NCI-H748 (cell line): ENCODE measurements at regions not wholly inside any gene's neighbourhood (a gene's known extent, or its start where the extent isn't known, plus 50 kb on each side); places are given as distances from the start of the nearest gene placed in this dataset.
"Not testable (repeated sequence)": the region's sequence is repeated elsewhere in the genome, so short reads cannot be mapped to it uniquely, and the experiment has no call there.

Source experiments
- DNase-seq: peaks from one replicate; lab custom pipeline; 2025; ENCODE audit not compliant: unreplicated experiment; lab: John Stamatoyannopoulos, UW

GRCh38 chr4:19650903-19651864 is 600.5 kb upstream of the SLIT2 start:
- no peak for DNase-seq

GRCh38 chr4:19645589-19645988 is 606.1 kb upstream of the SLIT2 start:
- DNase-seq, result no peak

DNA sequence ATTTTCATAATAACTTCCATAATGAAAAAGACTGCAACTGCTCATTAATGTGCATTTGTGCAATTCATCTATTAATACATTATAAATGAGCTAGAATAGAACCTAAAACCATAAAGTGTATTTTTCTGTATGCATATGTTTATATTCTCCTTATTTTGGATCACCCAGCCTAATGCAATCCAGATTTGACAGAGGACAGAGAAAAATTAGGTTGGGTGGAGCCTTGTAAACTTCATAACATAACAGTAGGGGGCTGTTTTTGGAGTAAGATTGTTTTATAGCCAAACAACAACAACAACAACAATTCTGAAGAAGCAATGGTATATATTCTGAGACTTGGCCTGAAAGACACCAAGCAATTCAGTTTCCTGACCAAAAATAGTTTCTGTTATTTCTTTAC is 615.3 kb upstream of the SLIT2 start:
- no peak for DNase-seq

DNA sequence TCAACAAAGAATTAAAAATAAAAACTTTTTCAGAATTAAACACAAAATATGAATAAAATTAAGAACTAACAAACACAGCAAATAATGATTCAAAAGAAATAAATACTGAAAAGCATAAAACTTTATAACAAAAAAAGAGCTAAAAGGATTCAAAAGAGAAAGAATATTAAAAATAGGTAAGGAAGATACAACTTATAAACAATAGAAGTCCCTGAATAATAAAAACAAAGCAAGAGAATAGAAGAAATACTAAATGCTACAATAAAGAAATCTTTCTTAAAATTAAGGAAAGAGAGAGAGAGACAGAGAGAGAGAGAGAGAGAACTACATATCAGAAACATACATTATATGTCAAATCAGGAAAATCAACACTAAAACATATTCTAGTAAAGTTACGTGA is 619.9 kb upstream of the SLIT2 start:
- no peak for DNase-seq

DNA sequence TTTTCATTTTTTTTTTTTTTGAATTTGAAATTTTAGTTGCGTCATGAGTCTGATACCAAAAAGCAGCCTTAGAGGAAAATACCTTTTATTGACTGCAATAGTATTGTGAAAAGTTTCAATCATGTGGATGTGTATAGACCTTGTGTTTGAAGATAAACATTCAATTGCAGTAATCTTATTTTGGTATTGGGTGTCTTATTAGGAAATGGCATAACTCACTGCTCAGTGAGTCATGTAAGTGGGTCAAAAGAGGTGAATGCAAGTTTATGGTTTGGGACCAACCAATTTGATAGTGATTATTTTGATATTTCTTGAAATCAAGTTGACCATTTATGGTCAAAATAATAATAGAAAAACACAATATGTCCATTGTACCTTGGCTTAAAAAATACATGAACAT is 627.8 kb upstream of the SLIT2 start:
- no peak for DNase-seq

DNA sequence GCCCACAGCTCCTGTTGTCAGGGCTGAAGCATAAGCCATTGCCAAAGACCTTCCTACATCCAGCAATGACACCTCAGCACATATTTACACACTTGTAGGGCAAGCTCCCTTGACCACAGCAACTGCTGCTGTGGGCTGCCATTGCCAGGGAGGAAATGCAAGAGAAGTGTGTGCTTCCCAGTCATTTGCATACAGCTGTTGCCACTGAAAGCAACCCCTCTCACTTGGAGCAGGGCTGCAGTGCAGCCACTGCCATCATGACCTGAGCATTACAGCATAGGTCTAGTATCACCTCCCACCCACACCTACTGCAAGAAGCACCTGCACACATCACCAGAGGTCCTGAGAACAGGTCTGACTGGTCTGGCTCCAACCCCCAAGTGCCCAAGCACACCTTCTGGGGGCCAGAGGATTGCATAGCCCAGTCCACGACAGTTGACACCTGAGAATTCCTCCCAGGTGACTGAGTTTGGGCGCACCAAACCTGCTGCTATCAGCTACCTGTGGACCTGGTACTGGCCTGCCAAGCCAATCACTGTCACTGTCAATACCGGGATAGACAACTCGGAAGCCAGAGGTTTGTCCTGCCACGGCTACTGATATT is 636.5 kb upstream of the SLIT2 start:
- peak; percentile 61 for DNase-seq

DNA sequence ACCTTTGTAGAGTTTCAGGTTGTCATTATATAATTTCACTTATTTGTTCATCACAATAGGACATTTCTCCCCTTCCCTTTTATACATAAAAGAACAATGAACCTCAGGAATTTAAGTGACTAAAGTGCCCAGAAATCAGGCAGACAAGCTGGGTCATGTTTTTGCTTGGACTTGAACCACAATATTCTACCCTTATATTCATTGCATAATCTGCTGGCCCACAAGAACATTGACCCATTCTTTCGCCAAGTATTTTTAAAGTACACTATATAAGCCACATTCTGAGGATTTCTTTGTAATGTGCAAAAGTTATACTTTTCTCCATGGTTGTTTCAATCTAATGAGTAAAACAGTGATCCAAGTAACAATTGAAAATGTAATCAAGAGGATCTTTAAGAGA is 637.5 kb upstream of the SLIT2 start:
- no peak for DNase-seq

DNA sequence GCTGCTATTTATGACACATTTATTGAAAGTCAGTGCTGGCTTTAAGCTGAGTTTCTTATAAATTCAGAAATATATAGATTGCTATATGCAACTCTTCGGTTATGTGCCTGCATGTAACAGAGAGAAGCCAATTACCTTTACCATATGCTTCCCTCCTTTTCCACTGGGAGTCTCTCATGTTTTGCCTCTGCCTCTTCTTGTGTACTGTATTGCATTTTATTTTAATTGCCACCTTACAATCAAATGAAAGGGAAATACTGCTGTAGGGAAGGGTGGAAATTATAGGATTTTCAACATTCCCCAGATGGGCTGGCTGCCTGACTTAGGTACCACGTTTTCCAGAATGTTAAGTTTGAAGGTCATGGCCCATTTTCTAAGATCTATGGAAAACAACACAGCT is 655.4 kb upstream of the SLIT2 start:
- DNase-seq, result no peak

- no peak for DNase-seq
Measured at GRCh38 chr4:19592391-19592790, 659.3 kb upstream of the SLIT2 start.

- no peak for DNase-seq
Measured at GRCh38 chr4:19583827-19584569, 667.7 kb upstream of the SLIT2 start.

- DNase-seq, result no peak
Measured at GRCh38 chr4:19580095-19580494, 671.6 kb upstream of the SLIT2 start.

- no peak for DNase-seq
Measured at GRCh38 chr4:19579608-19580007, 672.1 kb upstream of the SLIT2 start.

GRCh38 chr4:19577097-19577496 is 674.6 kb upstream of the SLIT2 start:
- DNase-seq, result no peak

DNA sequence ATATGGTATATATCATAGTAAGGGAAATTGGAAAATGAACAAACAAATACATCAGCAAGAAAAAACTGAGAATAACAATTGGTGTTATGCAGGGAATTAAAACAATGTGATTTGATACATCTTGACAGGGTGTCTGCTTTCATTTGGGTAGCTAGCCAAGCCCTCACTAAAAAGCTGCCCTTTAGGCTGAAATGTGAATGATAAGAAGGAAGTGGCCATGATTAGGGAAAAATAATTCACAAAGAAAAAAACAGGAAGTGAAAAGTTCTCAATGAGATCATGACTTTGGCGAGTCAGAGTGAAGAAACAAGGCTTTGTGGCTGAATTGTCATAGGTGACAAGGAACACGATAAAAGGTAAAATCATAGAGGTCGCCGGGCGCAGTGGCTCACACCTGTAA is 675.8 kb upstream of the SLIT2 start:
- DNase-seq, result no peak

- no peak for DNase-seq
Measured at GRCh38 chr4:19566041-19566440, 685.7 kb upstream of the SLIT2 start.

- no peak for DNase-seq
Measured at GRCh38 chr4:19562456-19562855, 689.2 kb upstream of the SLIT2 start.

GRCh38 chr4:19557161-19557560 is 694.5 kb upstream of the SLIT2 start:
- DNase-seq, result no peak

- not testable (repeated sequence) for DNase-seq
Measured at GRCh38 chr4:19556276-19556675, 695.4 kb upstream of the SLIT2 start.

- DNase-seq, result no peak
Measured at GRCh38 chr4:19547463-19547862, 704.2 kb upstream of the SLIT2 start.

DNA sequence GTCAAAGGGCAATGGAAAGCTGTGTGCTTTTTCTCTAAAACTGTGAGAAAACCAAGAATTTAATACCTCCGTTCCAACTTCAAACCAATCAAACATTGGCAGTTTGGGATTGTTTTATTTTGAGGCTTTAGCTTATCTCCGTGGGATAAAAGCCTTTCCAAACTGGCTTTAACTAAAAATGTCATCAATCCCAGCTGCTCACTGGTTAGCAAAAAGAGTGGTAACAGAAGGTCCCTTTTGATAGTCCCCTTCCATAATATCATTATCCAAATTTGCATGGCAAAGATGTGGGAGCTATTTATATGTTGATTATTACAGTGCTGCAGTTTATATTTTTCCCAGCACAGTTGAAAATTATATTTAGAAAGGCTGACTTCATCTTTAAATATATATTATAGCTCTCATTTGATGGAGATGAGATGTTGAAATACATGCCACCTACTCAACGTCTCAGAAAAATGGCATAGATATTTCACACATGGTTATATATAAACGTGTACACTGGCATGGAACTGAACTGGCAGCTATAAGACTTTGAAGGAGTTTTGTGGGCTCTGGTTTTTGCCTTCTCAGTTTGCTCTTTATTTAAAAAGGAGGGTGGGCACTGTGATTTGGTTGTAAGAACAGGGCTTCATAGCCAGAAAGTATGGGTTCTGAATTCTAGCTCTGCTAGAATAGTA is 707.1 kb upstream of the SLIT2 start:
- DNase-seq, result no peak

DNA sequence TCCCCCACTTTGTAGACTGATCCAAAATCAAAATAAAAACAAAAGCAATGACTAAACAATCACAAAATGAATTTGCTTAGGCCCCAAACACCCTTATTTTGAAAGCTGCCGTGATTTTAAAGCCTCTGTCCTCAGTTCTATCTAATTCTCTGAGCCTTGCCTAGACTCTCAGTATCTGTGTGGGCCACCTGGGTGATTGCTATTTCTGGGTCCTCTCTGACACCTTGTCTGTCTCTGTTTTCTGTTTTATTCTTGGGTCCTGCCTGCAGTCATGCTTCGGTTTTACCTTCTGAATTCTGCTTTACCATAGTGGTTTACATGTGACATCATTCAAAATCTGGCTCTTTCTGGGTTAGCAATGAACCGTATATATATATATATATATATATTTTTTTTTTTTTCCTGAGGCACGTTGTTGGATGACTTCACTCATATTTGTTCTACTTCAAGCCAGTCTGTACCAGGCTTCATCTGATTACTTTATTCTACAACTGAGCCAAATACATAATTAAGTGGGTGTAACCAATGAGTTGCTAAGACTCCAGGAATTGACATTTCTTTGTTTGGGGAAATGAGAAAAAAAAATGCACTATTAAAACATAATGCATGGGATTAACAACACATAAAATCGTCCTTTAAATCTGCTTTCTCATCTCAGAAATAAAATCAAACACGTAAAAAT is 710.7 kb upstream of the SLIT2 start:
- DNase-seq, result no peak
